PC-3 (cell line): ENCODE measurements at regions not wholly inside any gene's neighbourhood (a gene's known extent, or its start where the extent isn't known, plus 50 kb on each side); places are given as distances from the start of the nearest gene placed in this dataset.

Source experiments
- EZH2 ChIP-seq: fragments of 300-600 bp; sonication (generic); IDR thresholded peaks from one replicate; pipeline ENCODE4 v1.6.1; 2017; ENCODE audit warnings: antibody characterized with exemption, mild to moderate bottlenecking, low read length; ENCODE audit not compliant: unreplicated experiment
- EZH2phosphoT487 ChIP-seq: fragments of 300-600 bp; sonication (generic); IDR thresholded peaks from 2 replicates; pipeline ENCODE4 v1.6.1; 2018; ENCODE audit warnings: mild to moderate bottlenecking, antibody characterized with exemption, low read length, borderline replicate concordance
- TF ChIP-seq, protein P1 (sequence below): fragments of 300-600 bp; sonication (generic); conservative IDR thresholded peaks from 2 replicates; pipeline ENCODE4 v1.5.1; 2017; ENCODE audit warnings: antibody characterized with exemption, low read depth, mild to moderate bottlenecking, low read length

GRCh38 chr3:106381939-106382335 lies 513.1 kb upstream of the CBLB start:
- TF ChIP-seq, protein P1, sequence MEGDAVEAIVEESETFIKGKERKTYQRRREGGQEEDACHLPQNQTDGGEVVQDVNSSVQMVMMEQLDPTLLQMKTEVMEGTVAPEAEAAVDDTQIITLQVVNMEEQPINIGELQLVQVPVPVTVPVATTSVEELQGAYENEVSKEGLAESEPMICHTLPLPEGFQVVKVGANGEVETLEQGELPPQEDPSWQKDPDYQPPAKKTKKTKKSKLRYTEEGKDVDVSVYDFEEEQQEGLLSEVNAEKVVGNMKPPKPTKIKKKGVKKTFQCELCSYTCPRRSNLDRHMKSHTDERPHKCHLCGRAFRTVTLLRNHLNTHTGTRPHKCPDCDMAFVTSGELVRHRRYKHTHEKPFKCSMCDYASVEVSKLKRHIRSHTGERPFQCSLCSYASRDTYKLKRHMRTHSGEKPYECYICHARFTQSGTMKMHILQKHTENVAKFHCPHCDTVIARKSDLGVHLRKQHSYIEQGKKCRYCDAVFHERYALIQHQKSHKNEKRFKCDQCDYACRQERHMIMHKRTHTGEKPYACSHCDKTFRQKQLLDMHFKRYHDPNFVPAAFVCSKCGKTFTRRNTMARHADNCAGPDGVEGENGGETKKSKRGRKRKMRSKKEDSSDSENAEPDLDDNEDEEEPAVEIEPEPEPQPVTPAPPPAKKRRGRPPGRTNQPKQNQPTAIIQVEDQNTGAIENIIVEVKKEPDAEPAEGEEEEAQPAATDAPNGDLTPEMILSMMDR: no peak
- TF ChIP-seq EZH2 (no peak), EZH2phosphoT487 (no peak)
